Liver (tissue), 8 donors: ENCODE measurements at regions not wholly inside any gene's neighbourhood (a gene's known extent, or its start where the extent isn't known, plus 50 kb on each side); places are given as distances from the start of the nearest gene placed in this dataset.

Source experiments
- DNase-seq: peaks from one replicate; pipeline ENCODE4 v3.0.0-alpha.2; 2017; ENCODE audit warnings: low spot score
- H3K27ac ChIP-seq, 2 donors: one replicate each; pipeline ENCODE4 v1.7.0; 2013; ENCODE audit warnings: inconsistent platforms in 2 of 2, low read length in 2 of 2, control low read depth in 1 of 2, low read depth in 1 of 2, mild to moderate bottlenecking in 1 of 2
- H3K27me3 ChIP-seq, 4 donors: one replicate each; pipeline versions ENCODE4 v1.6.1 to v1.7.0; 2013; ENCODE audit warnings: low read length in 3 of 4, inconsistent platforms in 1 of 4, mild to moderate bottlenecking in 1 of 4, moderate library complexity in 1 of 4; ENCODE audit not compliant: control insufficient read depth in 4 of 4, insufficient read depth in 4 of 4
- H3K36me3 ChIP-seq, 4 donors: one replicate each; pipeline versions ENCODE4 v1.6.1 to v1.7.0; 2013; ENCODE audit warnings: low read length in 3 of 4, mild to moderate bottlenecking in 3 of 4, low read depth in 1 of 4, moderate library complexity in 1 of 4; ENCODE audit not compliant: control insufficient read depth in 4 of 4, insufficient read depth in 3 of 4
- H3K4me1 ChIP-seq, 4 donors: one replicate each; pipeline versions ENCODE4 v1.6.1 to v1.7.0; 2013; ENCODE audit warnings: low read length in 3 of 4, mild to moderate bottlenecking in 3 of 4, moderate library complexity in 1 of 4; ENCODE audit not compliant: control insufficient read depth in 4 of 4, insufficient read depth in 4 of 4
- H3K4me3 ChIP-seq, 3 donors: one replicate each; pipeline versions ENCODE4 v1.6.1 to v1.7.0; 2013; ENCODE audit warnings: low read length in 3 of 3, control low read depth in 1 of 3, low read depth in 1 of 3, mild to moderate bottlenecking in 1 of 3
- H3K9ac ChIP-seq, 2 donors: one replicate each; pipeline ENCODE4 v1.7.0; 2013; ENCODE audit warnings: low read length in 2 of 2, mild to moderate bottlenecking in 2 of 2, moderate library complexity in 2 of 2, control low read depth in 1 of 2, low read depth in 1 of 2
- H3K9me3 ChIP-seq, 4 donors: one replicate each; pipeline versions ENCODE4 v1.6.1 to v1.7.0; 2013; ENCODE audit warnings: low read length in 3 of 4; ENCODE audit not compliant: control insufficient read depth in 4 of 4
- ATF3 ChIP-seq: IDR thresholded peaks from 2 replicates; pipeline ENCODE4 v1.6.1; 2016; ENCODE audit warnings: antibody characterized with exemption
- CTCF ChIP-seq: fragments of 150-350 bp; IDR thresholded peaks from 2 replicates; pipeline ENCODE4 v1.5.1; 2017; ENCODE audit warnings: improper control_type of control experiment, low read depth, low read length; ENCODE audit not compliant: missing input control
- EGR1 ChIP-seq, 2 donors: IDR thresholded peaks; 2 replicates each; pipeline ENCODE4 v1.6.1; 2016 to 2018; ENCODE audit warnings: antibody characterized with exemption in 2 of 2, low read depth in 2 of 2
- FOXA1 ChIP-seq: IDR thresholded peaks from 2 replicates; pipeline ENCODE4 v1.6.1; 2016; ENCODE audit warnings: antibody characterized with exemption
- FOXA2 ChIP-seq: IDR thresholded peaks from 2 replicates; pipeline ENCODE4 v1.6.1; 2016; ENCODE audit warnings: antibody characterized with exemption
- GABPA ChIP-seq, 2 donors: IDR thresholded peaks in 1 of 2; conservative IDR thresholded peaks in 1 of 2; 2 replicates each; pipeline ENCODE4 v1.6.1; 2016; ENCODE audit warnings: antibody characterized with exemption in 2 of 2, mild to moderate bottlenecking in 1 of 2, moderate library complexity in 1 of 2
- HNF4A ChIP-seq, 2 donors: conservative IDR thresholded peaks; 2 replicates each; pipeline ENCODE4 v1.6.1; 2016; ENCODE audit warnings: antibody characterized with exemption in 2 of 2, mild to moderate bottlenecking in 2 of 2
- HNF4G ChIP-seq: IDR thresholded peaks from 2 replicates; pipeline ENCODE4 v1.6.1; 2016; ENCODE audit warnings: antibody characterized with exemption
- JUND ChIP-seq, 2 donors: IDR thresholded peaks; 2 replicates each; pipeline ENCODE4 v1.6.1; 2016; ENCODE audit warnings: antibody characterized with exemption in 2 of 2
- MAX ChIP-seq: IDR thresholded peaks from 2 replicates; pipeline ENCODE4 v1.6.1; 2016; ENCODE audit warnings: antibody characterized with exemption
- NR2F2 ChIP-seq: IDR thresholded peaks from 2 replicates; pipeline ENCODE4 v1.6.1; 2016; ENCODE audit warnings: antibody characterized with exemption
- RAD21 ChIP-seq, 2 donors: IDR thresholded peaks; 2 replicates each; pipeline ENCODE4 v1.6.1; 2016; ENCODE audit warnings: antibody characterized with exemption in 2 of 2, mild to moderate bottlenecking in 2 of 2
- REST ChIP-seq: IDR thresholded peaks from 2 replicates; pipeline ENCODE4 v1.6.1; 2016; ENCODE audit warnings: antibody characterized with exemption, mild to moderate bottlenecking
- RXRA ChIP-seq, 2 donors: IDR thresholded peaks; 2 replicates each; pipeline ENCODE4 v1.6.1; 2017 to 2018; ENCODE audit warnings: antibody characterized with exemption in 2 of 2, mild to moderate bottlenecking in 1 of 2
- SP1 ChIP-seq: IDR thresholded peaks from 2 replicates; pipeline ENCODE4 v1.6.1; 2018; ENCODE audit warnings: antibody characterized with exemption, mild to moderate bottlenecking
- TAF1 ChIP-seq: conservative IDR thresholded peaks from 2 replicates; pipeline ENCODE4 v1.6.1; 2016; ENCODE audit warnings: antibody characterized with exemption, mild to moderate bottlenecking
- YY1 ChIP-seq: IDR thresholded peaks from 2 replicates; pipeline ENCODE4 v1.6.1; 2016; ENCODE audit warnings: antibody characterized with exemption, mild to moderate bottlenecking
- ZBTB33 ChIP-seq: IDR thresholded peaks from 2 replicates; pipeline ENCODE4 v1.6.1; 2016; ENCODE audit warnings: antibody characterized with exemption
- WGBS: extraction: QIAGEN DNeasy Blood & Tissue Kit; methylation state at CpG from one replicate; pipeline ENCODE4 v1.1.7; 2013; 5-methylcytosine and 5-hydroxymethylcytosine counted together
- donor health status: healthy.
- donor health status: healthy.
- donor health status: healthy.
- donor health status: healthy.
- donor health status: healthy.

- no peak for DNase-seq
- Histone ChIP-seq H3K27ac (no peak overlapping the region), H3K9me3 (no peaks in the 10 kb centered on the region), H3K9ac (no peak overlapping the region), H3K27me3 (no peaks in the 10 kb centered on the region), H3K4me1 (no peaks in the 10 kb centered on the region), H3K4me3 (no peak overlapping the region), H3K36me3 (no peaks in the 10 kb centered on the region)
- WGBS = 80% methylated on average over 2 of the region's 2 CpGs
- TF ChIP-seq HNF4A (conservative IDR thresholded peaks at IDR 0.05) (no peak), REST (no peak), HNF4G (no peak), YY1 (no peak), ATF3 (no peak), RXRA (IDR thresholded peaks at IDR 0.05) (no peak), TAF1 (no peak), GABPA (IDR thresholded peaks at IDR 0.05 in 1 of 2, conservative IDR thresholded peaks at IDR 0.05 in 1 of 2) (no peak), NR2F2 (no peak), SP1 (no peak), MAX (no peak), CTCF (no peak), EGR1 (IDR thresholded peaks at IDR 0.05; ENCODE audit: low read depth in 2 of 2) (no peak), JUND (IDR thresholded peaks at IDR 0.05) (no peak), FOXA1 (no peak), ZBTB33 (no peak), FOXA2 (no peak), RAD21 (IDR thresholded peaks at IDR 0.05) (no peak)
Measured at GRCh38 chr2:75801234-75801982, 90.7 kb upstream of the GCFC2 start.
